Common myeloid progenitor, CD34-positive (primary cell): ENCODE measurements at regions not wholly inside any gene's neighbourhood (a gene's known extent, or its start where the extent isn't known, plus 50 kb on each side); places are given as distances from the start of the nearest gene placed in this dataset.
"Not testable (repeated sequence)": the region's sequence is repeated elsewhere in the genome, so short reads cannot be mapped to it uniquely, and the experiment has no call there.

Source experiments
- CTCF ChIA-PET: fragments of 350-600 bp; sonication (Branson Sonifier 250); formaldehyde crosslinking; loops from one replicate; lab custom pipeline; 2021; ENCODE audit warnings: antibody characterized with exemption; lab: Charles Lee
- POLR2A ChIA-PET: fragments of 350-600 bp; sonication (Branson Sonifier 250); formaldehyde crosslinking; loops from one replicate; lab custom pipeline; 2021; ENCODE audit warnings: antibody characterized with exemption; lab: Charles Lee
- DNase-seq, 3 donors: peaks; one replicate each; pipeline versions ENCODE4 v3.0.0 to v3.0.0-alpha.2; 2013
- H3K27ac ChIP-seq, 2 experiments: 1 replicate in 1 of 2; 2 replicates in 1 of 2; pipeline ENCODE4 v1.7.0; 2013; ENCODE audit warnings: inconsistent platforms in 2 of 2, low read length in 2 of 2, mild to moderate bottlenecking in 2 of 2, low read depth in 1 of 2, moderate library complexity in 1 of 2; ENCODE audit not compliant: severe bottlenecking in 2 of 2, insufficient read depth in 1 of 2, poor library complexity in 1 of 2
- H3K27me3 ChIP-seq, 5 experiments: replicated peaks in 2 of 5; 1 replicate in 3 of 5; 2 replicates in 2 of 5; pipeline versions ENCODE4 v1.6.1 to v1.7.0; 2013; ENCODE audit warnings: low read length in 4 of 5, mild to moderate bottlenecking in 2 of 5, moderate library complexity in 2 of 5, inconsistent platforms in 1 of 5; ENCODE audit not compliant: insufficient read depth in 5 of 5, control insufficient read depth in 4 of 5
- H3K36me3 ChIP-seq, 4 experiments: 1 replicate in 2 of 4; 2 replicates in 2 of 4; pipeline versions ENCODE4 v1.6.1 to v1.7.0; 2013; ENCODE audit warnings: low read length in 3 of 4, control low read depth in 1 of 4, mild to moderate bottlenecking in 1 of 4; ENCODE audit not compliant: control insufficient read depth in 4 of 4, insufficient read depth in 4 of 4
- H3K4me1 ChIP-seq, 4 experiments: 1 replicate in 3 of 4; 2 replicates in 1 of 4; pipeline versions ENCODE4 v1.6.1 to v1.7.1; 2013; ENCODE audit warnings: low read length in 3 of 4, mild to moderate bottlenecking in 3 of 4, control low read depth in 1 of 4, inconsistent platforms in 1 of 4, moderate library complexity in 1 of 4; ENCODE audit not compliant: control insufficient read depth in 4 of 4, insufficient read depth in 4 of 4; ENCODE audit errors: control extremely low read depth in 1 of 4
- H3K4me3 ChIP-seq, 7 experiments: 1 replicate in 4 of 7; 2 replicates in 3 of 7; pipeline versions ENCODE4 v1.5.1 to v1.7.0; 2013; ENCODE audit warnings: mild to moderate bottlenecking in 7 of 7, low read length in 6 of 7, moderate library complexity in 6 of 7, inconsistent platforms in 2 of 7, low read depth in 2 of 7, control low read depth in 1 of 7; ENCODE audit not compliant: insufficient read depth in 4 of 7, control insufficient read depth in 1 of 7; ENCODE audit errors: extremely low read depth in 1 of 7
- H3K9me3 ChIP-seq, 5 experiments: 1 replicate in 4 of 5; 2 replicates in 1 of 5; pipeline versions ENCODE4 v1.6.1 to v1.7.1; 2013; ENCODE audit warnings: low read length in 4 of 5, mild to moderate bottlenecking in 2 of 5, inconsistent platforms in 1 of 5, low read depth in 1 of 5, moderate library complexity in 1 of 5; ENCODE audit not compliant: control insufficient read depth in 4 of 5, insufficient read depth in 2 of 5; ENCODE audit errors: control extremely low read depth in 1 of 5
- WGBS: methylation state at CpG from one replicate; pipeline ENCODE4 v1.1.5; 2013; ENCODE audit not compliant: insufficient coverage; 5-methylcytosine and 5-hydroxymethylcytosine counted together

GRCh38 chr6:100305209-100305869, 159.4 kb downstream of the SIM1 start:
- no peaks in the 10 kb centered on the region for H3K9me3 ChIP-seq
- H3K4me3 ChIP-seq, result no peak overlapping the region
- H3K27me3 ChIP-seq, result peaks cover 0 to 2% (median 0%) of the 10 kb centered on the region in 5 experiments
- no peak for DNase-seq
- POLR2A ChIA-PET, result no interaction called here
- H3K27ac ChIP-seq, result no peak overlapping the region
- WGBS, result no CpG with 5 or more reads among the region's 2 CpGs
- H3K36me3 ChIP-seq, result no peaks in the 10 kb centered on the region
- H3K4me1 ChIP-seq, result no peaks in the 10 kb centered on the region
- CTCF ChIA-PET, result no interaction called here

GRCh38 chr6:100304575-100304974, 160.1 kb downstream of the SIM1 start:
- Histone ChIP-seq H3K4me3 (no peak overlapping the region), H3K4me1 (no peaks in the 10 kb centered on the region), H3K27me3 (peaks cover 0 to 4% (median 0%) of the 10 kb centered on the region in 5 experiments), H3K36me3 (no peaks in the 10 kb centered on the region), H3K27ac (no peak overlapping the region), H3K9me3 (no peaks in the 10 kb centered on the region)
- ChIA-PET POLR2A (no interaction called here), CTCF (interaction anchor here (0.5 kb wide), 1 partner anchor 158 kb away, joined by 3 read pairs; no protein-coding TSS in a partner anchor)
- no peak for DNase-seq
- no CpG with 5 or more reads among the region's 1 CpG for WGBS

- DNase-seq, result no peak
- no peak overlapping the region for H3K4me3 ChIP-seq
- H3K27ac ChIP-seq, result no peak overlapping the region
- no peaks in the 10 kb centered on the region for H3K4me1 ChIP-seq
- ChIA-PET POLR2A (no interaction called here), CTCF (no interaction called here)
- no CpG with 5 or more reads among the region's 2 CpGs for WGBS
- no peaks in the 10 kb centered on the region for H3K36me3 ChIP-seq
- H3K27me3 ChIP-seq, result peaks cover 0 to 4% (median 0%) of the 10 kb centered on the region in 5 experiments
- no peaks in the 10 kb centered on the region for H3K9me3 ChIP-seq
Observed at GRCh38 chr6:100301731-100302130, 163.0 kb downstream of the SIM1 start.

DNA sequence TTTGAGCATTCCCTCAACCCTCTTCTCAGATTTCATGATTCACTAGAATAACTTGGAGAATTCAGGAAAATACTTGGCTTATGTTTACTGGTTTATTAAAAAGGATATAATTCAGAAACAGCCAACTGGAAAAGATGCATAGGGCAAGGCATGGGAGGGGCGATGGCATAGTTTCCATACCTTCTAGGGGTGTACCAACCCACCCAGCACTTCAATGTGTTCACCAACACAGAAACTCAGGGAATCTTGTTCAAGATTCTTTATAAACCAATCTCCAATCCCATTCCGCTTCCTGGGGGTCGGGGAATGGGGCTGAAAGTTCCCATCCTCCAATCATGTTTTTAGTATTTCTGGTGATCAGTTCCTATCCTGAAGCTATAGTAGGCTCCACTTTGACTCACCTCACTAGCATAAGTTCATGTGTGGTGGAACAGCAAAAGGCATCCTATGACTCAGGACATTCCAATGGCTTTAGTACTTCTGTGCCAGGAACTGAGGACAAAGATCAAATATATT, 164.4 kb downstream of the SIM1 start:
- Histone ChIP-seq H3K36me3 (no peaks in the 10 kb centered on the region), H3K27me3 (peaks cover 0 to 4% (median 0%) of the 10 kb centered on the region in 5 experiments), H3K9me3 (no peaks in the 10 kb centered on the region), H3K4me1 (no peaks in the 10 kb centered on the region), H3K4me3 (no peak overlapping the region), H3K27ac (no peak overlapping the region)
- WGBS, result 48% methylated on average over 3 of the region's 3 CpGs
- no peak for DNase-seq
- POLR2A ChIA-PET, result no interaction called here
- CTCF ChIA-PET, result no interaction called here

DNA sequence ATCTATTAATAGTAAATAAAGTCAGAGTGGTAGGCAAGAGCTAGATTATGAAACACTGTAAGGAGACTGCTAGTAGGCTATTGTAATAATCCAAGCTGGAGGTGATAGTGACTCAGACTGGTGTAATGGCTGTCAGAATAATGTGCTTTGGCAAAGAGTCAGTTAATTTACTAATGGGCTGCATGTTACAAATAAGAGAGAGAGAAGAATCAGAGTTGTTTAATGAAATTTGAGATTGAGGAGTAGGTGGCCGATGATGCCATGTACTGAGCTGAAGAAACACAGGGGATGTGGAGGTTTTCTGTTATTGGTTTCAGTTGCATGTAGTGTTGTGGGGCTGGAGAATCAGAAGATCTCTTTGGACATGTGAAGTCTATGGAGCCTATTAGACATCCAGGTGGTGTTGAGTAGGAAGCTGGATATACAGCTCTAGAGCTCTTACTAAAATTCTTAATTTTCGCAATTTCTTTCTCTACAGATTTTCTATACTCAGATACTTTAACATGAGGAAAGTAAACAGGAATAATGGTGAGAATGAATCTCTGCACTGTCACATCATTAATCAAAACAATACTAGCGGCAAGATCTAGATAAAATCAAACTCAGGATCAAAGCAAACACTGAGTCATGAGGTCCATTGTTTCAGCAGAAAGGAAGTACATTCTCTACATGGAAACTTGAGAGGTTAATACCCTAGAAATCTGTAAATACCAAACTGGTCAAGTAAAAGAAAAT, 167.7 kb downstream of the SIM1 start:
- H3K4me1 ChIP-seq, result no peaks in the 10 kb centered on the region
- WGBS, result no CpG with 5 or more reads among the region's 3 CpGs
- CTCF ChIA-PET, result no interaction called here
- POLR2A ChIA-PET, result no interaction called here
- no peaks in the 10 kb centered on the region for H3K36me3 ChIP-seq
- H3K27ac ChIP-seq, result no peak overlapping the region
- H3K9me3 ChIP-seq, result no peaks in the 10 kb centered on the region
- H3K27me3 ChIP-seq, result peaks cover 0 to 3% (median 0%) of the 10 kb centered on the region in 5 experiments
- no peak for DNase-seq
- no peak overlapping the region for H3K4me3 ChIP-seq

GRCh38 chr6:100295172-100295571, 169.5 kb downstream of the SIM1 start:
- CTCF ChIA-PET, H3K27me3 ChIP-seq, H3K4me1 ChIP-seq, DNase-seq, H3K36me3 ChIP-seq, H3K4me3 ChIP-seq, H3K27ac ChIP-seq, H3K9me3 ChIP-seq: not testable (repeated sequence)
- WGBS, result no CpG with 5 or more reads among the region's 4 CpGs
- POLR2A ChIA-PET, result interaction anchor here (0.6 kb wide), 1 partner anchor 1184 kb away, joined by 3 read pairs; no protein-coding TSS in a partner anchor

DNA sequence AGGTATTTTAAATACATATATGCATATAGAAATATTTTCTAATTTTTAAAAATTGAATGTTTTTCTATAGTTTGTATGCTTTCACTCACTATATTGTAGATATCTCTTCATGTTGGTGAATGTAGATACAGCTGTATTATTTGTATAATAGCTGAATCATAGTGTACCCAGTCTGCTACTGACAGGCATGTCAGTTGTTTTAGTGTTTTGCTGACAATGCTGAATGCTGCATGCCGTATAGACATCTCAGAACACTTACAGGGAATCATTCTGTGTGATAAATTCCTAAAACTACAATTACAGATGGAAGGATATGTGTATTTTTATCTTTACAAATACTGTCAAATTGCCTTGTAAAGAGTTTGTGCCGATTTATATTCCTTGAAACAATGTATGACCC, 175.4 kb downstream of the SIM1 start:
- no peaks in the 10 kb centered on the region for H3K36me3 ChIP-seq
- no peaks in the 10 kb centered on the region for H3K9me3 ChIP-seq
- POLR2A ChIA-PET, result no interaction called here
- no peak for DNase-seq
- no peak overlapping the region for H3K4me3 ChIP-seq
- CTCF ChIA-PET, result interaction anchor here (1.2 kb wide), 1 partner anchor 12 kb away, joined by 3 read pairs; no protein-coding TSS in a partner anchor
- no CpG with 5 or more reads among the region's 2 CpGs for WGBS
- H3K4me1 ChIP-seq, result no peaks in the 10 kb centered on the region
- peaks cover 0 to 5% (median 0%) of the 10 kb centered on the region in 5 experiments for H3K27me3 ChIP-seq
- H3K27ac ChIP-seq, result no peak overlapping the region
